GM23248 (cell line): ENCODE measurements at regions not wholly inside any gene's neighbourhood (a gene's known extent, or its start where the extent isn't known, plus 50 kb on each side); places are given as distances from the start of the nearest gene placed in this dataset.

Experiments
- EZH2 ChIP-seq: fragments of 200-600 bp; sonication (generic); IDR thresholded peaks from 2 replicates; pipeline ENCODE4 v1.6.1; 2018; ENCODE audit warnings: antibody characterized with exemption, mild to moderate bottlenecking; ENCODE audit not compliant: insufficient read depth, poor library complexity, severe bottlenecking
- EZH2phosphoT487 ChIP-seq: fragments of 200-600 bp; sonication (generic); IDR thresholded peaks from 2 replicates; pipeline ENCODE4 v1.6.1; 2018; ENCODE audit warnings: antibody characterized with exemption, moderate library complexity, mild to moderate bottlenecking, low read depth; ENCODE audit not compliant: insufficient read depth

DNA sequence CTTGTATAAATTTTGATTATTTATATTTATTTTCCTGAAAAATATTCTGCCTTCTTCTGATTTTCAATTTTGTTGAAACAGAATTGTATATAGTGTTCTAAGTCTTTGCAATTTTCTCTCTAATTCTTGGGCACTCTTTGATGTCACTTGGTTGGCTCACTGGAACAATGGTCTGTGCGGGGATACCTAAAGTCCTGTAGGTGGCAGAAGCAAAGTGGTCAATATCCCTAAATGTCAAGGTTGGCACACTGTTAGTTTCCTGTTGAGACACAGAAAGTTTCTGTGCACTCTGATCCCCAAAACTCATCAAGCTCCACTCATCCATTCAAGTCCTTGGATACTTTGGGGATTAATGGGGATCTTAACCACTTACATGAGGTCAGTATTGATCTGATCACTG, 480.8 kb upstream of the CCNG1 start:
- no peak for TF ChIP-seq EZH2phosphoT487
- TF ChIP-seq EZH2, result no peak
